Stomach (tissue), 4 donors: ENCODE measurements at regions not wholly inside any gene's neighbourhood (a gene's known extent, or its start where the extent isn't known, plus 50 kb on each side); places are given as distances from the start of the nearest gene placed in this dataset.

Experiments
- EP300 ChIP-seq: sonication (generic); formaldehyde crosslinking; IDR thresholded peaks from one replicate; pipeline ENCODE4 v1.6.1; 2017; ENCODE audit warnings: antibody characterized with exemption
- POLR2A ChIP-seq, 4 donors: fragments of 450-650 bp; IDR thresholded peaks; one replicate each; pipeline ENCODE4 v1.6.1; 2016; ENCODE audit warnings: antibody characterized with exemption in 4 of 4, control low read depth in 2 of 4, mild to moderate bottlenecking in 1 of 4, moderate library complexity in 1 of 4
- POLR2AphosphoS5 ChIP-seq, 3 donors: sonication (generic); formaldehyde crosslinking; IDR thresholded peaks; one replicate each; pipeline ENCODE4 v1.6.1; 2016; ENCODE audit warnings: antibody characterized with exemption in 3 of 3
- TF ChIP-seq, protein P1 (sequence below), 7 experiments: fragments of 450-650 bp in 4 of 7; fragments of 200-600 bp in 3 of 7; sonication (generic) in 3 of 7; IDR thresholded peaks; one replicate each; pipeline ENCODE4 v1.5.1; 2016 to 2019; ENCODE audit warnings: antibody characterized with exemption in 7 of 7, control low read depth in 2 of 7, mild to moderate bottlenecking in 1 of 7

DNA sequence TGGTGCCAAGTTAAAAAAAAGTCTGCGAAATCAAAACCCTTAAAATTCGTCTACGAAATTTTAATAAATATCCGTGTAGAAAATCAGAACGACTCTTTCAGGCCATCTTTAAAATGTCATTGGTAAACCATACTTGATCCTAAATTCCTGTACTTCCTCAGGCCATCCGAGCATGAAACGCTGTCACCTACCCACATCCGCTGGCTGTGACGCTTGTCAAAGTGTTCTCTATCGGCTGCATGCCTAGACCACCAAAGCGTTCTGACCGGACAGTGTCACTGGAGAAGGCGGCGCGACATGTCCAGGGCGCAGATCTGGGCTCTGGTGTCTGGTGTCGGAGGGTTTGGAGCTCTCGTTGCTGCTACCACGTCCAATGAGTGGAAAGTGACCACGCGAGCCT, 119.0 kb upstream of the CLDN10 start:
- TF ChIP-seq, protein P1, sequence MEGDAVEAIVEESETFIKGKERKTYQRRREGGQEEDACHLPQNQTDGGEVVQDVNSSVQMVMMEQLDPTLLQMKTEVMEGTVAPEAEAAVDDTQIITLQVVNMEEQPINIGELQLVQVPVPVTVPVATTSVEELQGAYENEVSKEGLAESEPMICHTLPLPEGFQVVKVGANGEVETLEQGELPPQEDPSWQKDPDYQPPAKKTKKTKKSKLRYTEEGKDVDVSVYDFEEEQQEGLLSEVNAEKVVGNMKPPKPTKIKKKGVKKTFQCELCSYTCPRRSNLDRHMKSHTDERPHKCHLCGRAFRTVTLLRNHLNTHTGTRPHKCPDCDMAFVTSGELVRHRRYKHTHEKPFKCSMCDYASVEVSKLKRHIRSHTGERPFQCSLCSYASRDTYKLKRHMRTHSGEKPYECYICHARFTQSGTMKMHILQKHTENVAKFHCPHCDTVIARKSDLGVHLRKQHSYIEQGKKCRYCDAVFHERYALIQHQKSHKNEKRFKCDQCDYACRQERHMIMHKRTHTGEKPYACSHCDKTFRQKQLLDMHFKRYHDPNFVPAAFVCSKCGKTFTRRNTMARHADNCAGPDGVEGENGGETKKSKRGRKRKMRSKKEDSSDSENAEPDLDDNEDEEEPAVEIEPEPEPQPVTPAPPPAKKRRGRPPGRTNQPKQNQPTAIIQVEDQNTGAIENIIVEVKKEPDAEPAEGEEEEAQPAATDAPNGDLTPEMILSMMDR (IDR thresholded peaks at IDR 0.05), result no peak
- TF ChIP-seq POLR2A (IDR thresholded peaks at IDR 0.05) (no peak), POLR2AphosphoS5 (IDR thresholded peaks at IDR 0.05) (no peak), EP300 (no peak)
